GM12878 (cell line): ENCODE measurements at regions not wholly inside any gene's neighbourhood (a gene's known extent, or its start where the extent isn't known, plus 50 kb on each side); places are given as distances from the start of the nearest gene placed in this dataset.

Experiments
- ATAC-seq: fragments of 200-7000 bp; cut with Tn5 transposase; 3 replicates; pipeline ENCODE4 v1.9.1; 2020; ENCODE audit warnings: mild to moderate bottlenecking, moderate library complexity
- BruUV-seq: library from RNA; stranded (reverse); fragments of 400-500 nt; replicated peaks from 2 replicates; lab custom pipeline; 2021; lab: Mats Ljungman, UMichigan
- CTCF ChIA-PET: fragments of 300-600 bp; sonication (Branson Sonifier 250); formaldehyde crosslinking; extraction: SDS; loops from one replicate; lab custom pipeline; 2021; ENCODE audit warnings: inconsistent platforms; lab: Yijun Ruan, JAX
- POLR2A ChIA-PET: fragments of 350-600 bp; formaldehyde crosslinking; extraction: SDS; loops from one replicate; lab custom pipeline; 2021; ENCODE audit warnings: inconsistent platforms; lab: Charles Lee
- RAD21 ChIA-PET: fragments of 300-600 bp; sonication (Branson Sonifier 250); formaldehyde crosslinking; loops from one replicate; lab custom pipeline; 2023; ENCODE audit warnings: antibody characterized with exemption; ENCODE audit not compliant: unreplicated experiment; lab: Charles Lee
- SMC1A ChIA-PET: fragments of 300-600 bp; sonication (Branson Sonifier 250); formaldehyde crosslinking; loops from one replicate; lab custom pipeline; 2023; ENCODE audit not compliant: unreplicated experiment, uncharacterized antibody; lab: Charles Lee
- DNase-seq: peaks from one replicate; pipeline ENCODE4 v3.0.0-alpha.2; 2011; ENCODE audit warnings: low read depth, low spot score
- FAIRE-seq: peaks from 3 replicates; lab custom pipeline; 2011; peaks lifted over from hg19 to GRCh38; lab: Jason Lieb, UNC
- H2AFZ ChIP-seq: 2 replicates; pipeline ENCODE4 v1.6.0; 2011; ENCODE audit warnings: low read depth, low read length, control low read depth; ENCODE audit not compliant: control insufficient read depth
- H3K27ac ChIP-seq: 2 replicates; pipeline ENCODE4 v1.5.1; 2011; ENCODE audit warnings: control low read depth; ENCODE audit not compliant: control insufficient read depth, insufficient read depth
- H3K27me3 ChIP-seq, 2 experiments: replicated peaks in 1 of 2; 2 replicates each; pipeline versions ENCODE4 v1.6.0 to v1.6.1; 2011; ENCODE audit warnings: low read length in 1 of 2; ENCODE audit not compliant: control insufficient read depth in 2 of 2, insufficient read depth in 2 of 2
- H3K36me3 ChIP-seq, 2 experiments: 2 replicates each; pipeline ENCODE4 v1.5.1; 2011; ENCODE audit warnings: low read length in 1 of 2; ENCODE audit not compliant: control insufficient read depth in 2 of 2, insufficient read depth in 2 of 2
- H3K4me1 ChIP-seq: 2 replicates; pipeline ENCODE4 v1.6.1; 2011; ENCODE audit warnings: mild to moderate bottlenecking, low read length, moderate library complexity, mixed read lengths; ENCODE audit not compliant: control insufficient read depth, insufficient read depth
- H3K4me2 ChIP-seq: 2 replicates; pipeline ENCODE4 v1.6.0; 2011; ENCODE audit warnings: control low read depth; ENCODE audit not compliant: control insufficient read depth, insufficient read depth
- H3K4me3 ChIP-seq: fragments of 200-600 bp; sonication (generic); 2 replicates; pipeline ENCODE4 v1.5.1; 2016
- H3K79me2 ChIP-seq: 2 replicates; pipeline ENCODE4 v1.6.0; 2011; ENCODE audit warnings: low read length; ENCODE audit not compliant: control insufficient read depth, insufficient read depth
- H3K9ac ChIP-seq: 2 replicates; pipeline ENCODE4 v1.8.0; 2011; ENCODE audit warnings: low read length, control low read depth, mixed read lengths; ENCODE audit not compliant: control insufficient read depth, insufficient read depth
- H3K9me3 ChIP-seq: replicated peaks from 3 replicates; pipeline ENCODE4 v1.5.1; 2011; ENCODE audit warnings: mild to moderate bottlenecking, low read length; ENCODE audit not compliant: control insufficient read depth, insufficient read depth
- H4K20me1 ChIP-seq: 2 replicates; pipeline ENCODE4 v1.6.0; 2011; ENCODE audit not compliant: control insufficient read depth, insufficient read depth
- ASH2L ChIP-seq: fragments of 300-600, 200-600 bp; sonication (generic); IDR thresholded peaks from 2 replicates; pipeline ENCODE4 v1.6.1; 2017; ENCODE audit warnings: low read depth, mild to moderate bottlenecking, borderline replicate concordance
- ATF7 ChIP-seq: fragments of 450-650 bp; IDR thresholded peaks from 2 replicates; pipeline ENCODE4 v1.6.1; 2016; ENCODE audit warnings: low read depth, mild to moderate bottlenecking
- BRCA1 ChIP-seq: IDR thresholded peaks from 2 replicates; pipeline ENCODE4 v1.6.1; 2011; ENCODE audit warnings: low read depth, low read length, improper control_type of control experiment
- CBX5 ChIP-seq: sonication (generic); IDR thresholded peaks from 2 replicates; pipeline ENCODE4 v1.6.1; 2016; ENCODE audit warnings: low read depth, moderate library complexity, mild to moderate bottlenecking, inconsistent platforms
- CEBPB ChIP-seq, 2 experiments: fragments of 150-350 bp in 1 of 2; IDR thresholded peaks; 2 replicates each; pipeline ENCODE4 v1.6.1; 2012 to 2014; ENCODE audit warnings: low read depth in 2 of 2, low read length in 2 of 2, borderline replicate concordance in 1 of 2, inconsistent platforms in 1 of 2
- IKZF2 ChIP-seq, 2 experiments: fragments of 450-650 bp; IDR thresholded peaks; 2 replicates each; pipeline ENCODE4 v1.6.1; 2017; ENCODE audit warnings: mild to moderate bottlenecking in 2 of 2, moderate library complexity in 2 of 2
- MTA2 ChIP-seq: fragments of 450-650 bp; IDR thresholded peaks from 2 replicates; pipeline ENCODE4 v1.6.1; 2016; ENCODE audit warnings: low read depth, mild to moderate bottlenecking, moderate library complexity
- POU2F2 ChIP-seq: IDR thresholded peaks from 3 replicates; pipeline ENCODE4 v1.6.1; 2011; ENCODE audit warnings: low read depth, mild to moderate bottlenecking, low read length, borderline replicate concordance
- RAD51 ChIP-seq: fragments of 450-650 bp; IDR thresholded peaks from 2 replicates; pipeline ENCODE4 v1.6.1; 2016; ENCODE audit warnings: moderate library complexity, mild to moderate bottlenecking, inconsistent platforms
- SMAD5 ChIP-seq: IDR thresholded peaks from 2 replicates; pipeline ENCODE4 v1.6.1; 2016; ENCODE audit warnings: antibody characterized with exemption, low read depth
- SREBF1 ChIP-seq: IDR thresholded peaks from 2 replicates; pipeline ENCODE4 v1.6.1; 2012; ENCODE audit warnings: mild to moderate bottlenecking, low read length
- STAT1 ChIP-seq: fragments of 450-650 bp; conservative IDR thresholded peaks from 2 replicates; pipeline ENCODE4 v1.6.1; 2014; ENCODE audit warnings: antibody characterized with exemption, mild to moderate bottlenecking
- ZNF384 ChIP-seq: IDR thresholded peaks from 2 replicates; pipeline ENCODE4 v1.6.1; 2012; ENCODE audit warnings: low read depth, mild to moderate bottlenecking, low read length, improper control_type of control experiment, borderline replicate concordance
- in situ Hi-C: fragments of 300-500 bp; cut with MboI; formaldehyde crosslinking; loops from 9 replicates; pipeline ENCODE4 v1.14.3; 2018; ENCODE audit warnings: mixed read lengths
- intact Hi-C: fragments of 100-400 bp; cut with micrococcal nuclease; formaldehyde crosslinking; loops from one replicate; pipeline ENCODE4 v1.14.2; 2022; ENCODE audit not compliant: unreplicated experiment
- TF ChIP-seq, protein P1 (sequence below): fragments of 450-650 bp; IDR thresholded peaks from 2 replicates; pipeline ENCODE4 v1.6.1; 2017; ENCODE audit warnings: mild to moderate bottlenecking, moderate library complexity
- TF ChIP-seq, protein P2 (sequence below): fragments of 450-650 bp; formaldehyde crosslinking; IDR thresholded peaks from 2 replicates; pipeline ENCODE4 v1.4.0; 2022; ENCODE audit warnings: mild to moderate bottlenecking, moderate library complexity
- TF ChIP-seq, protein P3 (sequence below): IDR thresholded peaks from 2 replicates; pipeline ENCODE4 v1.6.1; 2012; ENCODE audit warnings: low read length, inconsistent platforms

DNA sequence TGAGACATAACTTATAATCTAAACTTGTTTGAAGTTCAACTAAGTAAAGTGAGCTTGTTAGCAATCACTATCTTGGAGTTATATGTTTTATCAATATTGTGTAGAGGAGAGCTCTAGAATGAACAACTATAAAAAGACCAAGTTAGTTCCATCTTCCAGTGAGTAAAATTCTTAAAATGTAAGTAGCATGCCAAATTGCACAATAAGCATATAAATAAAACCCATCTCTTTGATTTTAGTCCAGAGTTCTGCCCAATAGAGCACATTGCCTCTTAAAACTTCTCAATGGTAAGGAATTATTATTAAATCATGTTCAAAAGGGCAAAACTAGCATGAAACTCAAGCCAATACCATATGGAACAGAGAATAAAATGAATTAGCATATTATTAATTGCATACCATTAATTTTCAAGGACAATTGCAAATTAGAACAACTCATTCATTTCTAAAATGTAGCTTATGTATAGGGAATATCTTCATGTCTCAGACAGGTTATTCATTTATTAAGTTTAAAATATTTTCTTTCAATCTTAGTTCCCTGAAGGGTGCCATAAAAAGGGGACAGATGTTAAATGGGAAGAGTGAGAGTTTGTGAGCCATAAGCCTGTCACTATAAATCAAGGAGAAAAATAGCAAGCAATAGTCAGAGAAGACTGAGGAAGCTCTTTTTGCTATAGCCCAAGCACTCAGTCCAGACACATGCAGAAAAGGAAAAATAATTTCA lies 507.6 kb downstream of the CENPC start (continued):
- TF ChIP-seq, protein P1, sequence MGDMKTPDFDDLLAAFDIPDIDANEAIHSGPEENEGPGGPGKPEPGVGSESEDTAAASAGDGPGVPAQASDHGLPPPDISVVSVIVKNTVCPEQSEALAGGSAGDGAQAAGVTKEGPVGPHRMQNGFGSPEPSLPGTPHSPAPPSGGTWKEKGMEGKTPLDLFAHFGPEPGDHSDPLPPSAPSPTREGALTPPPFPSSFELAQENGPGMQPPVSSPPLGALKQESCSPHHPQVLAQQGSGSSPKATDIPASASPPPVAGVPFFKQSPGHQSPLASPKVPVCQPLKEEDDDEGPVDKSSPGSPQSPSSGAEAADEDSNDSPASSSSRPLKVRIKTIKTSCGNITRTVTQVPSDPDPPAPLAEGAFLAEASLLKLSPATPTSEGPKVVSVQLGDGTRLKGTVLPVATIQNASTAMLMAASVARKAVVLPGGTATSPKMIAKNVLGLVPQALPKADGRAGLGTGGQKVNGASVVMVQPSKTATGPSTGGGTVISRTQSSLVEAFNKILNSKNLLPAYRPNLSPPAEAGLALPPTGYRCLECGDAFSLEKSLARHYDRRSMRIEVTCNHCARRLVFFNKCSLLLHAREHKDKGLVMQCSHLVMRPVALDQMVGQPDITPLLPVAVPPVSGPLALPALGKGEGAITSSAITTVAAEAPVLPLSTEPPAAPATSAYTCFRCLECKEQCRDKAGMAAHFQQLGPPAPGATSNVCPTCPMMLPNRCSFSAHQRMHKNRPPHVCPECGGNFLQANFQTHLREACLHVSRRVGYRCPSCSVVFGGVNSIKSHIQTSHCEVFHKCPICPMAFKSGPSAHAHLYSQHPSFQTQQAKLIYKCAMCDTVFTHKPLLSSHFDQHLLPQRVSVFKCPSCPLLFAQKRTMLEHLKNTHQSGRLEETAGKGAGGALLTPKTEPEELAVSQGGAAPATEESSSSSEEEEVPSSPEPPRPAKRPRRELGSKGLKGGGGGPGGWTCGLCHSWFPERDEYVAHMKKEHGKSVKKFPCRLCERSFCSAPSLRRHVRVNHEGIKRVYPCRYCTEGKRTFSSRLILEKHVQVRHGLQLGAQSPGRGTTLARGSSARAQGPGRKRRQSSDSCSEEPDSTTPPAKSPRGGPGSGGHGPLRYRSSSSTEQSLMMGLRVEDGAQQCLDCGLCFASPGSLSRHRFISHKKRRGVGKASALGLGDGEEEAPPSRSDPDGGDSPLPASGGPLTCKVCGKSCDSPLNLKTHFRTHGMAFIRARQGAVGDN: no peak
- TF ChIP-seq SREBF1: no peak

DNA sequence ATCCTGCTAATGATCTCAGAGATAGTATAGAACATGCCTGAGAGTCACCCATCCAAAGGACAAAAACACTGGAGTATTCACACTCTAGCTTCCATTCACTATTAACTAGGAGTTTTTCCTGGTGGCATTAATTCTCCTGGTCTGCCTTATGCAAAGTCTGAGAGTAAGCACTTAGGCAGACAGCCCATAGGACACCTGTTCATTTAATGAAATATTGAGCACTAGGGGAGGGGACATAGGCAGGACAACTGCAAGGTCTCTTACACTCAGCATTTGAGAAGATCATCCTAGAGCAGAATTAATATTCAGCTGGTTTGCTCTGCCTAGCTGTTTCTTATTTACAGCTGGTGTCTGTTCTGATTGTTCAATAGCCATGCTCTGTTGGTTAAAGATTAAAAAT lies 508.5 kb downstream of the CENPC start:
- Histone ChIP-seq H3K27ac (no peak overlapping the region), H3K4me1 (no peaks in the 10 kb centered on the region), H3K79me2 (no peaks in the 10 kb centered on the region), H3K9ac (no peak overlapping the region), H3K9me3 (no peaks in the 10 kb centered on the region), H3K4me3 (no peak overlapping the region), H3K4me2 (no peak overlapping the region), H4K20me1 (no peaks in the 10 kb centered on the region), H2AFZ (no peak overlapping the region), H3K27me3 (no peaks in the 10 kb centered on the region), H3K36me3 (no peaks in the 10 kb centered on the region)
- ATAC-seq: no peak
- BruUV-seq: no TSS peak
- RAD21 ChIA-PET: no interaction called here
- intact Hi-C loops (no loop called here), in situ Hi-C loops (no loop called here)
- CTCF ChIA-PET: interaction anchor here (1.9 kb wide), 1 partner anchor 16 kb away, joined by 4 read pairs; no protein-coding TSS in a partner anchor
- POLR2A ChIA-PET: no interaction called here
- FAIRE-seq: no peak
- DNase-seq: no peak
- SMC1A ChIA-PET: interaction anchor here (1.1 kb wide), 1 partner anchor 11 kb away, joined by 3 read pairs; no protein-coding TSS in a partner anchor
- TF ChIP-seq ATF7 (no peak), ASH2L (no peak), ZNF384 (no peak), IKZF2 (IDR thresholded peaks at IDR 0.05) (no peak), RAD51 (no peak), CEBPB (IDR thresholded peaks at IDR 0.05; ENCODE audit: borderline replicate concordance in 1 of 2, low read depth in 2 of 2, low read length in 2 of 2) (no peak), SMAD5 (no peak), CBX5 (no peak), BRCA1 (no peak), STAT1 (no peak), POU2F2 (no peak), MTA2 (no peak)
- TF ChIP-seq, protein P2, sequence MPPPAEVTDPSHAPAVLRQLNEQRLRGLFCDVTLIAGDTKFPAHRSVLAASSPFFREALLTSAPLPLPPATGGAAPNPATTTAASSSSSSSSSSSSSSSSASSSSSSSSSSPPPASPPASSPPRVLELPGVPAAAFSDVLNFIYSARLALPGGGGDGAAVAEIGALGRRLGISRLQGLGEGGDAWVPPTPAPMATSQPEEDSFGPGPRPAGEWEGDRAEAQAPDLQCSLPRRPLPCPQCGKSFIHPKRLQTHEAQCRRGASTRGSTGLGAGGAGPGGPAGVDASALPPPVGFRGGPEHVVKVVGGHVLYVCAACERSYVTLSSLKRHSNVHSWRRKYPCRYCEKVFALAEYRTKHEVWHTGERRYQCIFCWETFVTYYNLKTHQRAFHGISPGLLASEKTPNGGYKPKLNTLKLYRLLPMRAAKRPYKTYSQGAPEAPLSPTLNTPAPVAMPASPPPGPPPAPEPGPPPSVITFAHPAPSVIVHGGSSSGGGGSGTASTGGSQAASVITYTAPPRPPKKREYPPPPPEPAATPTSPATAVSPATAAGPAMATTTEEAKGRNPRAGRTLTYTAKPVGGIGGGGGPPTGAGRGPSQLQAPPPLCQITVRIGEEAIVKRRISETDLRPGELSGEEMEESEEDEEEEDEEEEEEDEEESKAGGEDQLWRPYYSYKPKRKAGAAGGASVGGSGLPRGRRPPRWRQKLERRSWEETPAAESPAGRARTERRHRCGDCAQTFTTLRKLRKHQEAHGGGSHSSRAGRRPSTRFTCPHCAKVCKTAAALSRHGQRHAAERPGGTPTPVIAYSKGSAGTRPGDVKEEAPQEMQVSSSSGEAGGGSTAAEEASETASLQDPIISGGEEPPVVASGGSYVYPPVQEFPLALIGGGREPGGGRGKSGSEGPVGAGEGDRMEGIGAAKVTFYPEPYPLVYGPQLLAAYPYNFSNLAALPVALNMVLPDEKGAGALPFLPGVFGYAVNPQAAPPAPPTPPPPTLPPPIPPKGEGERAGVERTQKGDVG: no peak
- TF ChIP-seq, protein P3, sequence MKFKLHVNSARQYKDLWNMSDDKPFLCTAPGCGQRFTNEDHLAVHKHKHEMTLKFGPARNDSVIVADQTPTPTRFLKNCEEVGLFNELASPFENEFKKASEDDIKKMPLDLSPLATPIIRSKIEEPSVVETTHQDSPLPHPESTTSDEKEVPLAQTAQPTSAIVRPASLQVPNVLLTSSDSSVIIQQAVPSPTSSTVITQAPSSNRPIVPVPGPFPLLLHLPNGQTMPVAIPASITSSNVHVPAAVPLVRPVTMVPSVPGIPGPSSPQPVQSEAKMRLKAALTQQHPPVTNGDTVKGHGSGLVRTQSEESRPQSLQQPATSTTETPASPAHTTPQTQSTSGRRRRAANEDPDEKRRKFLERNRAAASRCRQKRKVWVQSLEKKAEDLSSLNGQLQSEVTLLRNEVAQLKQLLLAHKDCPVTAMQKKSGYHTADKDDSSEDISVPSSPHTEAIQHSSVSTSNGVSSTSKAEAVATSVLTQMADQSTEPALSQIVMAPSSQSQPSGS: no peak
